Coronary artery (tissue), 2 donors: ENCODE measurements at regions not wholly inside any gene's neighbourhood (a gene's known extent, or its start where the extent isn't known, plus 50 kb on each side); places are given as distances from the start of the nearest gene placed in this dataset.

Experiments
- DNase-seq: peaks from one replicate; pipeline ENCODE4 v3.0.0-alpha.2; 2017; ENCODE audit warnings: low spot score
- H3K27ac ChIP-seq, 2 donors: fragments of 200-600 bp; sonication (generic); one replicate each; pipeline ENCODE4 v1.5.1; 2016 to 2019
- H3K4me3 ChIP-seq: fragments of 200-600 bp; sonication (generic); 2 replicates; pipeline ENCODE4 v1.5.1; 2016; ENCODE audit warnings: mild to moderate bottlenecking, moderate library complexity
- TF ChIP-seq, protein P1 (sequence below): fragments of 200-600 bp; sonication (generic); IDR thresholded peaks from one replicate; pipeline ENCODE4 v1.5.1; 2019; ENCODE audit warnings: antibody characterized with exemption

GRCh38 chr2:147351784-147352183 lies 493.0 kb upstream of the ACVR2A start:
- TF ChIP-seq, protein P1, sequence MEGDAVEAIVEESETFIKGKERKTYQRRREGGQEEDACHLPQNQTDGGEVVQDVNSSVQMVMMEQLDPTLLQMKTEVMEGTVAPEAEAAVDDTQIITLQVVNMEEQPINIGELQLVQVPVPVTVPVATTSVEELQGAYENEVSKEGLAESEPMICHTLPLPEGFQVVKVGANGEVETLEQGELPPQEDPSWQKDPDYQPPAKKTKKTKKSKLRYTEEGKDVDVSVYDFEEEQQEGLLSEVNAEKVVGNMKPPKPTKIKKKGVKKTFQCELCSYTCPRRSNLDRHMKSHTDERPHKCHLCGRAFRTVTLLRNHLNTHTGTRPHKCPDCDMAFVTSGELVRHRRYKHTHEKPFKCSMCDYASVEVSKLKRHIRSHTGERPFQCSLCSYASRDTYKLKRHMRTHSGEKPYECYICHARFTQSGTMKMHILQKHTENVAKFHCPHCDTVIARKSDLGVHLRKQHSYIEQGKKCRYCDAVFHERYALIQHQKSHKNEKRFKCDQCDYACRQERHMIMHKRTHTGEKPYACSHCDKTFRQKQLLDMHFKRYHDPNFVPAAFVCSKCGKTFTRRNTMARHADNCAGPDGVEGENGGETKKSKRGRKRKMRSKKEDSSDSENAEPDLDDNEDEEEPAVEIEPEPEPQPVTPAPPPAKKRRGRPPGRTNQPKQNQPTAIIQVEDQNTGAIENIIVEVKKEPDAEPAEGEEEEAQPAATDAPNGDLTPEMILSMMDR, result no peak
- no peak overlapping the region for H3K27ac ChIP-seq
- H3K4me3 ChIP-seq, result no peak overlapping the region
- no peak for DNase-seq

- Histone ChIP-seq H3K4me3 (no peak overlapping the region), H3K27ac (no peak overlapping the region)
- TF ChIP-seq, protein P1, result no peak
- no peak for DNase-seq
Measured at GRCh38 chr2:147348931-147349555, 495.8 kb upstream of the ACVR2A start.

DNA sequence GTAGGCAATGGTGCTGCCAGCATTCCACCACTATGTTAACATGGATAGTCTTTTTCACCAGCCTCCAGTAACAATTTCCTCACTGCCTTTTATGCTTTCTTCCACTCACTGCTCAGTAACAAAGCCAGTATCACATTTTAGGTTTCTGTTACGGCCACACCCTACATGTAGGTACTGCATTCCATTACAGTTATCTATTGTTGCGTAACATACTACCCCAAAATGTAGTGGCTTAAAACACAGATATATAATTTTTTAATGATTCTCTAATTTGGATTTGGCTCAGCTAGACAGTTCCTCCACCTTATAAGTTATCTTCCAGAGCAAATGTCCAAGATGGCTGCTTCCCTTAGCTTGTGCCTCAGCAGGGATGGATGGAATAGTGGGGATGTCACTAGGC lies 498.7 kb upstream of the ACVR2A start:
- TF ChIP-seq, protein P1, result no peak
- no peak overlapping the region for H3K27ac ChIP-seq
- H3K4me3 ChIP-seq, result no peak overlapping the region
- DNase-seq, result no peak

- DNase-seq, result no peak
- H3K27ac ChIP-seq, result no peak overlapping the region
- no peak overlapping the region for H3K4me3 ChIP-seq
- TF ChIP-seq, protein P1, result no peak
Measured at GRCh38 chr2:147345246-147345645, 499.6 kb upstream of the ACVR2A start.

GRCh38 chr2:147342329-147342728 lies 502.5 kb upstream of the ACVR2A start:
- TF ChIP-seq, protein P1, result no peak
- no peak for DNase-seq

DNA sequence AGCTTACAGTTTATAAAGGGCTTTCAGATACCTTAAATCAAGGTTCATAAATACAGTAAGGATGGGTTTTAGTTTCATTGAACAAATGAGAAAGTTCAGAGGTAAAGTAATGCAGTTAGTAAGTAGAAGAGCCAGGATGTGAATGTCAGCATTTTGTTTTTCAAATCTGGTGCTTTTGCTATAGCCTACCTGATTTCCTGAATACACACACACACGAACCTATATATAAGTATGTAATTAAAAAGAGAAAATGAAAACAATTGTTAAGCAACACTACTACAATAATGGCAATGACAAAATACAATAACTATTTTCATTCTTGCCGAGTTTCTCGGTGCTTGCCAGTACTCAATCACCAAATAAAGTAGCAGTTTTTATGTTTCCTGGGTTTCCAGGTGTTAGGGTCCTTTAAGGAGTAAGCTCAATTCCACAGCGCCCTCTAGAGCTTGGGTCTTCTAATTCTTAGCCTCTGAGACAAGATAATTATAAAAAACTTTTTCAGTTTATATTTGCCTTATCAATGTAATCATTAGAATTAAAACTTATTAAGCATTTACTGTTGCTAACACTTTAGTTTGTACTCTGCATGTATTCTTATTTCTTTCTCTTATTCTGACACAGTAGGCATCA lies 512.9 kb upstream of the ACVR2A start:
- TF ChIP-seq, protein P1, result no peak
- H3K4me3 ChIP-seq, result no peak overlapping the region
- DNase-seq, result no peak
- H3K27ac ChIP-seq, result no peak overlapping the region

More at GRCh38 chr2:147342329-147342728, 502.5 kb upstream of the ACVR2A start:
- H3K27ac ChIP-seq, result no peak overlapping the region
- no peak overlapping the region for H3K4me3 ChIP-seq

GRCh38 chr2:147330925-147331324 lies 513.9 kb upstream of the ACVR2A start:
- Histone ChIP-seq H3K4me3 (no peak overlapping the region), H3K27ac (no peak overlapping the region)
- no peak for DNase-seq
- TF ChIP-seq, protein P1, result no peak
